H1 (cell line): ENCODE measurements at regions not wholly inside any gene's neighbourhood (a gene's known extent, or its start where the extent isn't known, plus 50 kb on each side); places are given as distances from the start of the nearest gene placed in this dataset.

Experiments
- CTCF ChIA-PET: fragments of 300-600 bp; sonication (Branson Sonifier 250); formaldehyde crosslinking; loops from one replicate; lab custom pipeline; 2021; ENCODE audit not compliant: partially characterized antibody; lab: Charles Lee
- POLR2A ChIA-PET: fragments of 300-600 bp; sonication (Branson Sonifier 250); formaldehyde crosslinking; loops from one replicate; lab custom pipeline; 2021; ENCODE audit warnings: inconsistent platforms; ENCODE audit not compliant: partially characterized antibody; lab: Charles Lee
- DNase-seq, 2 experiments: peaks; one replicate each; pipeline versions ENCODE4 v3.0.0 to v3.0.0-alpha.2; 2010 to 2022; ENCODE audit warnings: low spot score in 2 of 2, low read depth in 1 of 2, mixed read lengths in 1 of 2
- FAIRE-seq: peaks from 2 replicates; lab custom pipeline; 2011; peaks lifted over from hg19 to GRCh38; lab: Jason Lieb, UNC
- H2AFZ ChIP-seq: 2 replicates; pipeline ENCODE4 v1.8.1; 2012; ENCODE audit warnings: low read length, inconsistent platforms
- H2AK5ac ChIP-seq: 2 replicates; pipeline ENCODE4 v1.6.1; 2013; ENCODE audit warnings: low read depth, low read length
- H2BK120ac ChIP-seq: replicated peaks from 2 replicates; pipeline ENCODE3; 2013; ENCODE audit warnings: low read depth, low read length, inconsistent platforms
- H2BK12ac ChIP-seq: 2 replicates; pipeline ENCODE4 v1.6.1; 2013; ENCODE audit warnings: low read depth, low read length
- H2BK15ac ChIP-seq: 2 replicates; pipeline ENCODE4 v1.6.1; 2013; ENCODE audit warnings: low read length
- H2BK20ac ChIP-seq: 2 replicates; pipeline ENCODE4 v1.6.1; 2013; ENCODE audit warnings: low read length
- H2BK5ac ChIP-seq: 2 replicates; pipeline ENCODE4 v1.6.1; 2013; ENCODE audit warnings: low read depth, low read length
- H3K14ac ChIP-seq: 2 replicates; pipeline ENCODE4 v1.6.1; 2013; ENCODE audit warnings: inconsistent platforms; ENCODE audit not compliant: insufficient read length
- H3K18ac ChIP-seq: 2 replicates; pipeline ENCODE4 v1.6.1; 2013; ENCODE audit warnings: low read length; ENCODE audit errors: extremely low read depth
- H3K23ac ChIP-seq: 2 replicates; pipeline ENCODE4 v1.6.1; 2013; ENCODE audit warnings: inconsistent platforms; ENCODE audit not compliant: insufficient read length
- H3K23me2 ChIP-seq: 2 replicates; pipeline ENCODE4 v1.6.1; 2013; ENCODE audit warnings: low read depth, low read length
- H3K27ac ChIP-seq: 2 replicates; pipeline ENCODE4 v1.6.1; 2011; ENCODE audit warnings: low read depth, low read length, inconsistent platforms
- H3K27me3 ChIP-seq, 4 experiments: replicated peaks in 1 of 4; 1 replicate in 1 of 4; 2 replicates in 3 of 4; pipeline versions ENCODE4 v1.6.1 to v1.8.1; 2011 to 2013; ENCODE audit warnings: low read length in 3 of 4, mild to moderate bottlenecking in 3 of 4, inconsistent platforms in 2 of 4, mixed read lengths in 2 of 4, moderate library complexity in 1 of 4; ENCODE audit not compliant: control insufficient read depth in 3 of 4, insufficient read depth in 3 of 4; ENCODE audit errors: extremely low read depth in 1 of 4
- H3K36me3 ChIP-seq, 4 experiments: 2 replicates each; pipeline versions ENCODE4 v1.6.1 to v1.8.1; 2011 to 2013; ENCODE audit warnings: mild to moderate bottlenecking in 4 of 4, low read length in 3 of 4, moderate library complexity in 2 of 4, control low read depth in 1 of 4, inconsistent platforms in 1 of 4; ENCODE audit not compliant: insufficient read depth in 4 of 4, control insufficient read depth in 2 of 4
- H3K4ac ChIP-seq: replicated peaks from 2 replicates; pipeline ENCODE3; 2013; ENCODE audit warnings: low read length, low read depth, mixed read lengths, inconsistent platforms; ENCODE audit not compliant: insufficient read length
- H3K4me1 ChIP-seq, 4 experiments: replicated peaks in 1 of 4; 1 replicate in 1 of 4; 2 replicates in 3 of 4; pipeline versions ENCODE4 v1.6.1 to v1.8.1; 2011 to 2013; ENCODE audit warnings: low read length in 3 of 4, inconsistent platforms in 2 of 4, mixed read lengths in 1 of 4; ENCODE audit not compliant: insufficient read depth in 4 of 4, control insufficient read depth in 3 of 4
- H3K4me2 ChIP-seq, 2 experiments: 2 replicates each; pipeline versions ENCODE4 v1.6.1 to v1.8.1; 2011 to 2013; ENCODE audit warnings: low read depth in 2 of 2, low read length in 2 of 2, control low read depth in 1 of 2, inconsistent platforms in 1 of 2, mild to moderate bottlenecking in 1 of 2; ENCODE audit not compliant: insufficient read depth in 1 of 2
- H3K4me3 ChIP-seq, 4 experiments: fragments of 200-600, 300-600 bp in 1 of 4; sonication (generic), shearing (Covaris generic), sonication (Bioruptor Twin) in 1 of 4; 2 replicates each; pipeline versions ENCODE4 v1.5.1 to v1.8.1; 2011 to 2016; ENCODE audit warnings: low read length in 4 of 4, low read depth in 3 of 4, control low read depth in 2 of 4, inconsistent platforms in 2 of 4, mild to moderate bottlenecking in 2 of 4, mixed read lengths in 1 of 4, moderate library complexity in 1 of 4; ENCODE audit not compliant: insufficient read depth in 2 of 4; ENCODE audit errors: extremely low read depth in 1 of 4
- H3K56ac ChIP-seq: replicated peaks from 2 replicates; pipeline ENCODE3; 2013; ENCODE audit warnings: low read depth, mild to moderate bottlenecking, mixed read lengths, low read length, inconsistent platforms; ENCODE audit not compliant: insufficient read length
- H3K79me1 ChIP-seq: 2 replicates; pipeline ENCODE4 v1.6.1; 2013; ENCODE audit warnings: low read depth, low read length, control low read depth
- H3K79me2 ChIP-seq, 2 experiments: 2 replicates each; pipeline versions ENCODE4 v1.6.1 to v1.8.1; 2012 to 2013; ENCODE audit warnings: low read length in 2 of 2, mild to moderate bottlenecking in 2 of 2, inconsistent platforms in 1 of 2; ENCODE audit not compliant: insufficient read depth in 2 of 2, control insufficient read depth in 1 of 2
- H3K9ac ChIP-seq, 4 experiments: replicated peaks in 1 of 4; 1 replicate in 1 of 4; 2 replicates in 3 of 4; pipeline versions ENCODE4 v1.6.1 to v1.8.1; 2011 to 2013; ENCODE audit warnings: low read depth in 3 of 4, low read length in 3 of 4, control low read depth in 2 of 4, mild to moderate bottlenecking in 2 of 4, moderate library complexity in 2 of 4, inconsistent platforms in 1 of 4; ENCODE audit errors: extremely low read depth in 1 of 4
- H3K9me3 ChIP-seq, 2 experiments: 2 replicates each; pipeline versions ENCODE4 v1.6.1 to v1.8.1; 2012 to 2013; ENCODE audit warnings: mild to moderate bottlenecking in 2 of 2, moderate library complexity in 2 of 2, control low read depth in 1 of 2, inconsistent platforms in 1 of 2, low read depth in 1 of 2, low read length in 1 of 2, mixed read lengths in 1 of 2; ENCODE audit not compliant: insufficient read depth in 2 of 2
- H4K20me1 ChIP-seq, 2 experiments: replicated peaks in 1 of 2; 2 replicates each; pipeline versions ENCODE3 to v1.8.1; 2011 to 2013; ENCODE audit warnings: inconsistent platforms in 2 of 2, low read length in 2 of 2, mild to moderate bottlenecking in 1 of 2; ENCODE audit not compliant: insufficient read depth in 2 of 2, control insufficient read depth in 1 of 2
- H4K5ac ChIP-seq: 2 replicates; pipeline ENCODE4 v1.6.1; 2013; ENCODE audit warnings: low read length, low read depth, mixed read lengths, inconsistent platforms; ENCODE audit not compliant: insufficient read length
- H4K8ac ChIP-seq: 2 replicates; pipeline ENCODE4 v1.8.0; 2013; ENCODE audit warnings: mild to moderate bottlenecking, moderate library complexity, low read length, inconsistent platforms; ENCODE audit not compliant: insufficient read depth; ENCODE audit errors: extremely low read depth
- H4K91ac ChIP-seq: replicated peaks from 2 replicates; pipeline ENCODE3; 2013; ENCODE audit warnings: low read length, mixed read lengths, inconsistent platforms; ENCODE audit not compliant: insufficient read length
- JUND ChIP-seq: IDR thresholded peaks from 2 replicates; pipeline ENCODE4 v1.6.1; 2011; ENCODE audit warnings: mild to moderate bottlenecking, improper control_type of control experiment, low read length
- SAP30 ChIP-seq: fragments of 300-600 bp; sonication (generic); IDR thresholded peaks from 2 replicates; pipeline ENCODE4 v1.7.1; 2012; ENCODE audit warnings: low read length, moderate library complexity, mild to moderate bottlenecking, inconsistent platforms; ENCODE audit not compliant: insufficient read depth, insufficient replicate concordance
- SIN3A ChIP-seq, 2 experiments: IDR thresholded peaks in 1 of 2; conservative IDR thresholded peaks in 1 of 2; 2 replicates each; pipeline ENCODE4 v1.6.1; 2011 to 2012; ENCODE audit warnings: low read length in 2 of 2, improper control_type of control experiment in 1 of 2, low read depth in 1 of 2, mild to moderate bottlenecking in 1 of 2
- SUZ12 ChIP-seq: fragments of 200-600 bp; sonication (generic); IDR thresholded peaks from 2 replicates; pipeline ENCODE4 v1.6.1; 2012; ENCODE audit warnings: mild to moderate bottlenecking, inconsistent platforms, low read length, moderate library complexity, mixed read lengths
- WGBS, 2 experiments: shearing (Covaris generic) in 1 of 2; methylation state at CpG; one replicate each; pipeline versions ENCODE4 v1.1.6 to v1.1.7; 2013 to 2015; ENCODE audit warnings: low lambda C conversion rate in 2 of 2, mixed read lengths in 2 of 2, inconsistent platforms in 1 of 2, low coverage in 1 of 2, missing lambda C conversion rate in 1 of 2; ENCODE audit not compliant: insufficient replicate concordance in 2 of 2, insufficient coverage in 1 of 2, insufficient read length in 1 of 2; ENCODE audit errors: extremely low coverage in 1 of 2, missing lambda C conversion rate in 1 of 2; 5-methylcytosine and 5-hydroxymethylcytosine counted together

GRCh38 chr7:25752967-25753791 is 398.8 kb upstream of the NFE2L3 start:
- DNase-seq (no peak), FAIRE-seq (no peak)
- H3K79me2 ChIP-seq: no peaks in the 10 kb centered on the region
- H3K27ac ChIP-seq: no peak overlapping the region
- no peak overlapping the region for H2BK12ac ChIP-seq
- TF ChIP-seq SUZ12: no peak
- no peak for TF ChIP-seq JUND
- no peak for TF ChIP-seq SAP30
- peak in 1 of 2 experiments; percentile 69; a peak in 1 of 4 replicates for TF ChIP-seq SIN3A (conservative IDR thresholded peaks at IDR 0.05 in 1 of 2, IDR thresholded peaks at IDR 0.05 in 1 of 2; ENCODE audit: low read depth in 1 of 2, low read length in 2 of 2)
- H3K9ac ChIP-seq: no peak overlapping the region
- WGBS, 2 experiments: 76% methylated on average over 16 of the region's 16 CpGs; no CpG with 5 or more reads in 1 of the 2 experiments
- POLR2A ChIA-PET: interaction anchor here (1.4 kb wide), 1 partner anchor 10 kb away, joined by 7 read pairs; no protein-coding TSS in a partner anchor
- no peak overlapping the region; the same call in 1 of the 2 replicates for H4K8ac ChIP-seq
- no peak overlapping the region for H3K23ac ChIP-seq
- no peaks in the 10 kb centered on the region; a peak in 1 of 8 replicates for H3K36me3 ChIP-seq
- H2AK5ac ChIP-seq: no peak overlapping the region
- H3K14ac ChIP-seq: no peak overlapping the region
- H3K27me3 ChIP-seq: no peaks in the 10 kb centered on the region
- no peaks in the 10 kb centered on the region for H3K9me3 ChIP-seq
- no peaks in the 10 kb centered on the region for H3K23me2 ChIP-seq
- H2BK120ac ChIP-seq: no peak overlapping the region
- no peaks in the 10 kb centered on the region for H4K20me1 ChIP-seq
- H4K5ac ChIP-seq: no peak overlapping the region
- peak overlapping the region; percentile 43; the same call in 1 of the 2 replicates for H3K18ac ChIP-seq
- no peak overlapping the region for H3K4me2 ChIP-seq
- no peak overlapping the region for H3K4me3 ChIP-seq
- no peak overlapping the region; the same call in 1 of the 2 replicates for H2AFZ ChIP-seq
- no peaks in the 10 kb centered on the region for H3K79me1 ChIP-seq
- H3K4ac ChIP-seq: no peak overlapping the region
- H2BK5ac ChIP-seq: no peak overlapping the region
- no peak overlapping the region for H3K56ac ChIP-seq
- H4K91ac ChIP-seq: no peak overlapping the region
- CTCF ChIA-PET: interaction anchor here (0.6 to 1.3 kb wide), 6 partner anchors 10 to 191 kb away, joined by 3 to 4 read pairs (median 3); no protein-coding TSS in a partner anchor
- H2BK20ac ChIP-seq: no peak overlapping the region
- no peak overlapping the region for H2BK15ac ChIP-seq
- H3K4me1 ChIP-seq: peaks cover 0 to 4% (median 1%) of the 10 kb centered on the region in 4 experiments; a peak in 3 of 7 replicates
